HCT116 (cell line): ENCODE measurements at regions not wholly inside any gene's neighbourhood (a gene's known extent, or its start where the extent isn't known, plus 50 kb on each side); places are given as distances from the start of the nearest gene placed in this dataset.

ENCODE experiments used
- ATAC-seq: fragments of 200-7000 bp; cut with Tn5 transposase; 2 replicates; pipeline ENCODE4 v1.9.1; 2020; ENCODE audit warnings: mild to moderate bottlenecking, moderate library complexity
- BruUV-seq: library from RNA; stranded (reverse); fragments of 400-500 nt; replicated peaks from 2 replicates; lab custom pipeline; 2021; lab: Mats Ljungman, UMichigan
- CTCF ChIA-PET: fragments of 300-600 bp; sonication (Branson Sonifier 250); formaldehyde crosslinking; loops from one replicate; lab custom pipeline; 2021; ENCODE audit warnings: antibody characterized with exemption; lab: Charles Lee
- POLR2A ChIA-PET: fragments of 300-600, 350-600 bp; sonication (Branson Sonifier 250); formaldehyde crosslinking; loops from one replicate; lab custom pipeline; 2021; ENCODE audit warnings: antibody characterized with exemption; lab: Charles Lee
- RAD21 ChIA-PET, 2 experiments: fragments of 300-600 bp; sonication (Branson Sonifier 250); formaldehyde crosslinking; loops; one replicate each; lab custom pipeline; 2023; ENCODE audit warnings: low total read pairs in 2 of 2; ENCODE audit not compliant: uncharacterized antibody in 2 of 2, unreplicated experiment in 2 of 2, low non-redundant PET in 1 of 2; lab: Charles Lee
- DNase-seq: peaks from one replicate; pipeline ENCODE4 v3.0.0-alpha.2; 2010; ENCODE audit warnings: low read depth, low spot score
- H2AFZ ChIP-seq: fragments of 200-600 bp; shearing (Covaris generic), sonication (generic); 2 replicates; pipeline ENCODE4 v1.6.1; 2017; ENCODE audit warnings: low read depth, mixed run types, mixed read lengths, antibody characterized with exemption, low read length; ENCODE audit not compliant: poor library complexity, severe bottlenecking
- H3K27ac ChIP-seq: 2 replicates; pipeline ENCODE4 v1.5.1; 2012; ENCODE audit warnings: low read depth, low read length
- H3K27me3 ChIP-seq: fragments of 200-600 bp; sonication (generic); 2 replicates; pipeline ENCODE4 v1.6.1; 2016; ENCODE audit warnings: mixed run types, low read length, mixed read lengths; ENCODE audit not compliant: insufficient read depth
- H3K36me3 ChIP-seq, 2 experiments: fragments of 200-500 bp in 1 of 2; fragments of 200-600 bp in 1 of 2; sonication (Bioruptor generic) in 1 of 2; sonication (generic) in 1 of 2; 2 replicates each; pipeline versions ENCODE4 v1.5.1 to v1.6.1; 2014 to 2016; ENCODE audit warnings: low read length in 2 of 2, inconsistent platforms in 1 of 2, mixed read lengths in 1 of 2, mixed run types in 1 of 2; ENCODE audit not compliant: insufficient read depth in 2 of 2, control insufficient read depth in 1 of 2
- H3K4me1 ChIP-seq, 2 experiments: fragments of 200-600 bp in 1 of 2; sonication (generic) in 1 of 2; 2 replicates each; pipeline versions ENCODE4 v1.5.1 to v1.6.1; 2012 to 2017; ENCODE audit warnings: low read length in 2 of 2, inconsistent platforms in 1 of 2, mild to moderate bottlenecking in 1 of 2, mixed read lengths in 1 of 2, mixed run types in 1 of 2, moderate library complexity in 1 of 2; ENCODE audit not compliant: insufficient read depth in 2 of 2, control insufficient read depth in 1 of 2
- H3K4me2 ChIP-seq: fragments of 200-600 bp; sonication (generic); 2 replicates; pipeline ENCODE4 v1.6.1; 2017; ENCODE audit warnings: mixed run types, low read length, mixed read lengths
- H3K4me3 ChIP-seq, 2 experiments: fragments of 200-600 bp in 1 of 2; sonication (generic) in 1 of 2; replicated peaks in 1 of 2; 2 replicates each; pipeline ENCODE4 v1.5.1; 2011 to 2016; ENCODE audit warnings: low read length in 2 of 2, control low read depth in 1 of 2, low read depth in 1 of 2, mild to moderate bottlenecking in 1 of 2, mixed read lengths in 1 of 2, mixed run types in 1 of 2
- H3K79me2 ChIP-seq: fragments of 200-600 bp; sonication (generic); 2 replicates; pipeline ENCODE4 v1.6.1; 2017; ENCODE audit warnings: mild to moderate bottlenecking, mixed run types, low read length, moderate library complexity, mixed read lengths; ENCODE audit not compliant: insufficient read depth
- H3K9ac ChIP-seq: fragments of 200-600 bp; sonication (generic); 2 replicates; pipeline ENCODE4 v1.6.1; 2016; ENCODE audit warnings: low read length, mixed read lengths
- H3K9me2 ChIP-seq: fragments of 200-600 bp; sonication (generic), shearing (Covaris generic); 2 replicates; pipeline ENCODE4 v1.6.1; 2017; ENCODE audit warnings: mixed run types, mild to moderate bottlenecking, moderate library complexity; ENCODE audit not compliant: insufficient read depth
- H3K9me3 ChIP-seq, 2 experiments: fragments of 200-500 bp in 1 of 2; fragments of 200-600 bp in 1 of 2; sonication (Bioruptor generic) in 1 of 2; sonication (generic) in 1 of 2; 2 replicates each; pipeline ENCODE4 v1.6.1; 2014 to 2017; ENCODE audit warnings: low read length in 2 of 2, mixed read lengths in 2 of 2, inconsistent platforms in 1 of 2, low read depth in 1 of 2, mild to moderate bottlenecking in 1 of 2, mixed run types in 1 of 2, moderate library complexity in 1 of 2; ENCODE audit not compliant: control insufficient read depth in 1 of 2, insufficient read depth in 1 of 2
- H4K20me1 ChIP-seq: fragments of 200-600 bp; sonication (generic), shearing (Covaris generic); 2 replicates; pipeline ENCODE4 v1.6.1; 2017; ENCODE audit warnings: mixed run types, mild to moderate bottlenecking, moderate library complexity; ENCODE audit not compliant: insufficient read depth
- CEBPB ChIP-seq: IDR thresholded peaks from 2 replicates; pipeline ENCODE4 v1.6.1; 2012; ENCODE audit warnings: low read depth
- CTCF ChIP-seq, 3 experiments: fragments of 200-600 bp in 1 of 3; sonication (generic) in 1 of 3; IDR thresholded peaks in 2 of 3; conservative IDR thresholded peaks in 1 of 3; 2 replicates each; pipeline ENCODE4 v1.5.1; 2012 to 2017; ENCODE audit warnings: low read depth in 2 of 3, low read length in 2 of 3, antibody characterized with exemption in 1 of 3, borderline replicate concordance in 1 of 3, control low read depth in 1 of 3, mild to moderate bottlenecking in 1 of 3, mixed read lengths in 1 of 3, mixed run types in 1 of 3, moderate library complexity in 1 of 3; ENCODE audit not compliant: insufficient read depth in 1 of 3
- EGR1 ChIP-seq: IDR thresholded peaks from 2 replicates; pipeline ENCODE4 v1.6.1; 2012; ENCODE audit warnings: low read depth
- EZH2phosphoT487 ChIP-seq: fragments of 200-600 bp; IDR thresholded peaks from 2 replicates; pipeline ENCODE4 v1.6.1; 2018; ENCODE audit warnings: antibody characterized with exemption, borderline replicate concordance
- POLR2A ChIP-seq: IDR thresholded peaks from 2 replicates; pipeline ENCODE4 v1.7.0; 2011; ENCODE audit warnings: borderline replicate concordance; ENCODE audit not compliant: insufficient read depth, insufficient read length; ENCODE audit errors: extremely low read depth
- POLR2AphosphoS5 ChIP-seq: IDR thresholded peaks from 2 replicates; pipeline ENCODE4 v1.6.1; 2011; ENCODE audit warnings: mild to moderate bottlenecking, low read depth, low read length, moderate library complexity
- SIN3A ChIP-seq: IDR thresholded peaks from 2 replicates; pipeline ENCODE4 v1.6.1; 2012; ENCODE audit warnings: low read depth
- SP1 ChIP-seq: IDR thresholded peaks from 2 replicates; pipeline ENCODE4 v1.6.1; 2012; ENCODE audit warnings: low read depth
- SRF ChIP-seq: IDR thresholded peaks from 2 replicates; pipeline ENCODE4 v1.6.1; 2012; ENCODE audit warnings: low read depth
- YY1 ChIP-seq: IDR thresholded peaks from 2 replicates; pipeline ENCODE4 v1.6.1; 2011; ENCODE audit warnings: low read length, low read depth, moderate library complexity, mild to moderate bottlenecking; ENCODE audit not compliant: insufficient replicate concordance; ENCODE audit errors: extremely low read depth
- ZFX ChIP-seq: fragments of 450-650 bp; IDR thresholded peaks from 2 replicates; pipeline ENCODE4 v1.6.1; 2017
- ZNF274 ChIP-seq: fragments of 200-500 bp; sonication (Bioruptor generic); IDR thresholded peaks from 2 replicates; pipeline ENCODE4 v1.6.1; 2014; ENCODE audit warnings: mild to moderate bottlenecking, low read depth, low read length, inconsistent platforms
- intact Hi-C: fragments of 100-400 bp; cut with micrococcal nuclease; formaldehyde crosslinking; loops from 2 replicates; pipeline ENCODE4 v1.10.0; 2022

DNA sequence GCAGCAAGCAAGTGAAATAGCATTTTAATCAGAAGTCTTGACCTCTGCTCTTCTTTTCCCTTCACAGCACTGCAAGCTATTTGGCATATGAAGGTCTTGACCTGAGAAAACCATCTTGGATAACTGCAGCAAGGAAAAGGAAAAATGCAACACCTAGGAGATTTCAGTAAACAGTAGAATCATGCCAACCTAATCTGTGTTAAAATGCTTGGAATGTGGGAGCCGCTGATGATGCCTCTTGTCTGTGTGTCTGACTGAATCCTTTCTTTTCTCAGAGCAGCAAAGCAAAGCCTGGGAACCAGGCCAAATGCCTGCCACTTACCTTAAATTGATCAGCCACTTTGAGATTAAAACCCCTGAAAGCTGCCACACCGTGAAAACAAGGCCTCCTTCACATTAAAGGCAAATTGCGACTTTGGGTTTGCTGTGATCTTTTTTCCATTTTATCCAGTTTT is 80.4 kb upstream of the CDK6 start:
- CTCF ChIA-PET, result no interaction called here
- peaks cover 10 to 12% of the 10 kb centered on the region in 2 experiments for H3K4me1 ChIP-seq
- intact Hi-C loops, result no loop called here
- H3K4me2 ChIP-seq, result peak overlapping the region; percentile 34
- no peak overlapping the region for H3K27ac ChIP-seq
- ATAC-seq (peak; percentile 84), DNase-seq (peak; percentile 32)
- H3K9ac ChIP-seq, result no peak overlapping the region
- H3K4me3 ChIP-seq, result no peak overlapping the region
- no peaks in the 10 kb centered on the region for H3K9me2 ChIP-seq
- H2AFZ ChIP-seq, result peak overlapping the region; percentile 62
- no peaks in the 10 kb centered on the region for H3K36me3 ChIP-seq
- H3K27me3 ChIP-seq, result no peaks in the 10 kb centered on the region
- no peak for TF ChIP-seq SIN3A
- TF ChIP-seq EZH2phosphoT487, result no peak
- TF ChIP-seq POLR2A, result no peak
- no peak for TF ChIP-seq ZNF274
- no peak for TF ChIP-seq CTCF (IDR thresholded peaks at IDR 0.05 in 2 of 3, conservative IDR thresholded peaks at IDR 0.05 in 1 of 3; ENCODE audit: borderline replicate concordance in 1 of 3, insufficient read depth in 1 of 3, low read depth in 2 of 3, low read length in 2 of 3)
- TF ChIP-seq SRF, result no peak
- no peak for TF ChIP-seq EGR1
- no peak for TF ChIP-seq POLR2AphosphoS5
- TF ChIP-seq ZFX, result no peak
- H3K9me3 ChIP-seq, result no peaks in the 10 kb centered on the region
- H3K79me2 ChIP-seq, result no peaks in the 10 kb centered on the region
- no peaks in the 10 kb centered on the region for H4K20me1 ChIP-seq
- RAD21 ChIA-PET, result no interaction called here
- POLR2A ChIA-PET, result no interaction called here
- no TSS peak for BruUV-seq

DNA sequence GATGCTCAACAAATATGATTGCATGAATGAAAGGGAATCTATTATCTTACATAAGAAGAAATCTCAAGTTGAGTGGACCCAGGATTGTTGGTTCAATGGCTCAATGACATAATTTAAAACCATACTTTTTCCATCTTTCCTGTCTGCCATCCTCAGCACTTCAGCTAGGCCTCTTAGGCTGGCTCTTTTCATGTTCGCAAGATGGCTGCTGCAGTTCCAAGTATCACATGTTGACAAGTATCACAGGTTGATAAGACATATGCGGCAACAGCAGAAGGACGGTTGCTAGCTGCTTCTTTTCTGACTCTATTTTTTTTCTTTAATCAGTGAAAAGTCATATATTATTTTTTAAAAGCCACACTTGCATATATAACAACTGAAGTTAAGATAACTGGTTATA is 79.0 kb upstream of the CDK6 start:
- no peak for ATAC-seq
- Histone ChIP-seq H2AFZ (no peak overlapping the region), H3K4me3 (no peak overlapping the region), H3K27ac (no peak overlapping the region), H3K79me2 (no peaks in the 10 kb centered on the region), H3K27me3 (no peaks in the 10 kb centered on the region), H3K36me3 (no peaks in the 10 kb centered on the region), H3K9me2 (no peaks in the 10 kb centered on the region), H3K9me3 (no peaks in the 10 kb centered on the region), H3K4me1 (peaks cover 10 to 12% of the 10 kb centered on the region in 2 experiments), H4K20me1 (no peaks in the 10 kb centered on the region), H3K4me2 (no peak overlapping the region), H3K9ac (no peak overlapping the region)
- ChIA-PET RAD21 (no interaction called here), POLR2A (no interaction called here), CTCF (no interaction called here)
- no TSS peak for BruUV-seq
- DNase-seq, result no peak
- intact Hi-C loops, result no loop called here
- TF ChIP-seq SP1 (no peak), CEBPB (no peak), YY1 (no peak), SIN3A (no peak)
